LoVo (cell line): ENCODE measurements at regions not wholly inside any gene's neighbourhood (a gene's known extent, or its start where the extent isn't known, plus 50 kb on each side); places are given as distances from the start of the nearest gene placed in this dataset.

Experiments used
- DNase-seq: peaks from one replicate; pipeline ENCODE4 v3.0.0-alpha.2; 2016; ENCODE audit warnings: low spot score

DNA sequence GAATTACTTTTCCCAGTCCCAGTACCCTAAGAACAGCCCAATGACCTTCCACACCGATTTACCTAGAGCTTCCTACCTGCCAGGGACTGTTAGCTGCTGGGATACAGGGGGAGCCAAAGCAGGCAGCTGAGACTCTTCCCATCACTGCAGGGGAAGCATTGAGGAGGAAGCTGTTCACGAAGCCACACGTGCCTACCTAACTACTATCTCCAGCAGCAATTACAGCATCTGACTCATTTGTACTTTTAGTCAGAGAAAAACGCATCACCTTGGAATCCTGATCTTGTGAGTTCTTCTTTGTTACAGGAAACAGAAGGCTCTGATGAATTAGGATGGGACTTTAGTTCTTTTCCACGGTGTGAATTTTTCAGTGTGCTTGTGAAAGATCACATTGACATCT lies 113.7 kb upstream of the DHX40 start:
- peak; percentile 9 for DNase-seq

DNA sequence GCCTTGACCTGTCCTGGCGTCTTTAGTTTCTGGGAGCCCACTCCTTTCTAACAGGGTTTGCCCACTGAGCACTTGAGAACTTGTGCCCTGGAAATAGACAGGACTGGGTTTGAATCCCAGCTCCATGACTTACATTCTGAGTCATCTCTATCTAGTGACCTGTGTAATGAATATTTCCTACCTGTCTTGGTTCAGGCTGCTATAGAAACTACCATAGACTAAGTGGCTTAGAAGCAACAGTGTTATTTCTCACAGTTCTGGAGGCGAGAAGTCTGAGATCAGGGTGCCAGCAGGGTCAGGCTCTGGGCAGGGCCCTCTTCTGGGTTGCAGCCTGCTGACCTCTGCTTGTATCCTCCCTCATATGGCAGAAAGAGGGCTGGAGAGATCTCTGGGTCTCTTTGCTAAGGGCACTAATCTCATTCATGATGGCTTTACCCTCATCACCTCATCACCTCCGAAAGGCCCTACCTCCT lies 110.7 kb upstream of the DHX40 start:
- DNase-seq, result no peak

DNA sequence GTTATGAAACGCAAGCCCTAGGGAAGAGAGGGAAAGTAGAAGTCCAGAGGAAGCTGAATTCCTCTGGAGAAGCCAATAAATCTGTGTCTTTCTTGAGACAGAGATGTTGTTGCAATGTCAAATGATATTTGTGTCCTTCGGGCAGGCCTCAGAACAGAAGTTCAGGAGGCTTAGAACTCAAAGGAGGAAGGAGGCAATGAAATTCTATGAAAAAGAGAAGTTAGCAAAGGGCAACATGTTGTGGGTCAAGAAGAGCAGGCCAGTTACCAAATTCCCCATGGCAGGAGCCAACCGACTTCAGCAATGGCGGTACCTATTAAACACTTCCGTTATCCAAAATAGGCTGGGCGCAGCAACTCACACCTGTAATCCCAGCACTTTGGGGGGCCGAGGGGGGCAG lies 109.0 kb upstream of the DHX40 start:
- DNase-seq, result no peak

- DNase-seq, result no peak
These were observed 108.3 kb upstream of the DHX40 start for GRCh38 chr17:59456923-59457615.

GRCh38 chr17:59462385-59462784 lies 103.0 kb upstream of the DHX40 start:
- DNase-seq, result no peak

DNA sequence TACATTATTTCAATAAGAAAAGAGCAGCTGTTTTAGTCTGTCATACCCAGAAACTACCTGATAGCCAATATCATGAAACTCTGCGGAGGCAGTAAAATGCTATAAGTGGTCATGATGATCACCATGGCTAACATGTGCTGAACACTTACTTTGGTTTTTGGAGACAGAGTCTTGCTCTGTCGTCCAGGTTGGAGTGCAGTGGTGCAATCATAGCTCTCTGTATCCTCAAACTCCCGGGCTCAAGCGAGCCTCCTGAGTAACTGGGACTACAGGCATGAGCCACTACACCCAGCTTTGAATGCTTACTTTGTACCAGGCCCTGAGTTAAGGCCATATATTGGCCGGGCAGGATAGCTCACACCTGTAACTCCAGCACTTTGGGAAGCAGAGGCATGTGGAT lies 101.2 kb upstream of the DHX40 start:
- no peak for DNase-seq

- DNase-seq, result no peak
These were observed 99.5 kb upstream of the DHX40 start for GRCh38 chr17:59465949-59466307.

DNA sequence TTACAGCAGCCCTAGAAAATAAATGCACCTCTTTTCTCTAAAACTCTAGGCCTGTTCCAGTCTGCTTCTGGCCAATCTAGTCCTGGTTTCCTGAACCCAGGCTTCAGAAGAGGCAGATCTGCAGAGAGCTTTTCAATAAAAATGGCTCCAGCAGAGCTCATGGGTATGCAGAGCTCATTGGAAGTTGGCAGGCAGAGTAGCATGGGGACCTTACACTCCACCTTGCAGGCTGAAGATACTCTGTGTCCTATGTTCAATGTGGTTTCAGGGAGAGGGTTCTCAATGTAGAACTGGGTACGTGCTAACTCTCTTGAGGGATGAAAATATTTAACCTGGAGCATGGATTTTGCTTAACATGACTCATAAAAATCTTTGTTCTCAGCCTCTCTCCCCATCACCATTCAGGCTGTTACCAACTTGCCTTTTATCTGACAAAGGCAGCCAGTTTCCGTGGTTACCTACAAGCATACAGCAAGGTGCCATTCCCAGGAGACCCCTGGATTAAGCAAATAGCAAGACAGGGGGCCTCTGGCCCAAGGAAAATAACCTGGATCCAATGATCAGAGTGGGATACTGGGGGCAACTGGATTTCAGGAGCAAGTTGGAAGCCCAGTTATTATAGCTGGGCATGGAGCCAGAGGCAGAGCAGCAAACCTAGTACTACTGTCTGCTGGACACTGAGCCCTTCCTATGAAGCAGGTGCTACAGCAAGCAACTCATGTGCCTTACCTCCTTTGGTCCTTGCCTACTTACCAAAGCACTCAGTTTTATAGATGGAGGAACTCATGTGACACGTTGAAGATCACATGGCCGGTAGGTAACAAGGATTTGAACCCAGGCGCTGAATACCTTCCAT lies 98.2 kb upstream of the DHX40 start:
- DNase-seq, result no peak

DNA sequence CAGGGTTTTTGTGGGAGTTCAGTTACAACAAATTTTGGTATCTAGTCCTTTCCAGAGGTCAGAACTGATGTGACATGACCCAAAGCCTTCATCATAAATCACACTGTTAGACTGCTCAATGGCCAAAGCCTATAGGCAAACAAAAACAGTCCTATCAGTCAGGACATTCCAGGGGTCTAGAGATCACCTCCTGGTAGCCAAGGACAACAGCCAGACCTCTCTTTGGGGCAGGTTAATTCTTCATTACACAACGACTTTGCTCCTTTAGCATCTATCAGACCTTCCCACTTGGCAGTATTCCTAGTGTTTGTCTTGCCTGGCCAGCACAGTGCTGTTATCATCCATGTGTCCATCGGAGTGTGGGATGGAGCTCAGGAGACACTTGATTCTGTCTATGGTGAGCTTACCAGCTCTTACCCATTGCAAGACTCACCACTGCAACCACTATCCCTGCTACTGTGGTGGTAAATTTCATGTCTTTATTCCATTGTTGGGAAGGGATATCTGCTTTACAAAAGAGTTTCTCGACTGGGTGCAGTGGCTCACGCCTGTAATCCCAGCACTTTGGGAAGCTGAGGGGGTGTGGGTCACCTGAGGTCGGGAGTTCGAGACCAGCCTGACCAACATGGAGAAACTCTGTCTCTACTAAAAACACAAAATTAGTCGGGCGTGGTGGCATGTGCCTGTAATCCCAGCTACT lies 95.5 kb upstream of the DHX40 start:
- no peak for DNase-seq

DNA sequence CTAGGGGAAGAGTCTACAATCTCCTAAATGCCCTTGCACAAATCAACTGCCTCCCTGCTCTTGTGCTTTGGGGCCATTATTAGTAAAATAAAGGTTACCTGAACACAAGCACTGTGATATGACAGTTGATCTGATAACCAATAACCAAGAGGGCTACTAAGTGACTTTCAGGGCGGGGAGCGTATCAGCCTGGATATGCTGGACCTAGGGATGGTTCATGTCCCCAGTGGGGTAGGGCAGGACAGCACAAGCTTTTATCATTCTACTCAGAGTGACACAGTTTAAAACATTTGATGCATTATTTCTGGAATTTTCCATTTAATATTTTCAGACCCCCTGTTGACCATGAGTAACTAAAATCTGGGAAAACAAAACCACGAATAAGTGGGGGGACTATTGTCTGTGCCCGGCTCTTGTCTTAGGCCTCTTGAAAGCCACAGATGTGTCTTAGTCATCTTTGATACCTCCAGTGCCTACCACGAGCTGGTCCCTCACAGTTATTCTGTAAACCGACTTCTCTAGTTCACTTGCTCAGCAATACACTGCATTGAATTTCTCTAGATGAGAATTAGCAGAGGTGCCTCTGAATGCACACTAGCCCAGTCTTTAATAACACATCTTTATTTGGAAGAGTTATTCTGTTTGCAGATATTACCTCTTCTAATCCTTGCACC lies 94.6 kb upstream of the DHX40 start:
- DNase-seq, result no peak

- DNase-seq, result no peak
These were observed 89.0 kb upstream of the DHX40 start for GRCh38 chr17:59476413-59476812.

- DNase-seq, result no peak
These were observed 86.3 kb upstream of the DHX40 start for GRCh38 chr17:59479141-59479540.

- no peak for DNase-seq
These were observed 81.5 kb upstream of the DHX40 start for GRCh38 chr17:59483860-59484259.

- DNase-seq, result peak; percentile 8
These were observed 80.4 kb upstream of the DHX40 start for GRCh38 chr17:59485015-59485414.

DNA sequence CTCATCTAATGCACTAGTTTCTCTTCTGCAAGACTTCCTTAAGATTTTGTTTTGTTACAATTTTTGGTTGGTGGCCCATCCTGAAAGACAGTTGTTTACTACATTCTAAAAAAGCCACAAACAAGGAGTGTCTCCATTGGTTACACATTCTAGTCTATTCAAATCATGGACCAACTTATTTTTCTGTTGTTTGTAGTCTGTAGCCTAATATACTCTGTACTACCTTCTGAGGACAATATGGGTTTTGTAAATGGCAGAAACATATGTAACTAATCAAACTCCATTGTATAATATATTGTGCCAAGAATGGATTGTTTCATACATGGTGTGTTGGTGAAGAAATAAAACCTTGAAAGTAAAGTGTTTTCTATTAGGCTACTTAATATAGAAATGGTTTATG lies 79.5 kb upstream of the DHX40 start:
- no peak for DNase-seq

DNA sequence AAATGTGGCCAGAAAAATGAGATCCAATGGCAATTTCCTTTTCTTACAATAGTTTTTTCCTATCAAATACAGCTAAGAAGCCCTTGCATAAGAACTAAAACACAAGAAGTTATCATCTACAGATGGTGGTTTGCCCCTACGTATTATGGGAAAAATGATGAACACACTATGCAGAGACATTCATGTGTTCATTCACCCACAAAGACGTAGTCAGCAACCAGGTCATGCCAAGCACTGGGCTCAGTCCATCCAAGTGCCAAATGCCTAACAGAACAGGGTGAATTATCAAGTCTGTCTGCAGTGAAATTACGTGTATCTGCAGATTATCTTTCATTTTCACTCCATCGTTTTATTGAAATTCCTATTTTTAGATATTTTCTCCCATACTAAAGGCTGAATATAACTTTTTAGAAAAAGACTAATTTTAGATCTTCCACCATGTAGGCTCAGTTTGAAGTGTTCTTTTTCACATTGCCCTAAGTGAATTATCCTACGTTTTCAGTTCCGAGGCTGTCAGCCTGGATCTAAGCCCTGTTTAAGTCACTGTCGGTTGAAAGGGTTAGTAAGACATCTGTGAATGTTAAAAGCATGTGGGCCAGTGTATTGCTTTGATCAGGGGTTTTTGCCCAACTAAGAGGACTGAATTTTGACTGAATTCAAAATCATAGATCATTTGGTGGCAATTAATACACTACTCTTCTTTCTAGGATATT lies 78.1 kb upstream of the DHX40 start:
- no peak for DNase-seq

- no peak for DNase-seq
These were observed 76.6 kb upstream of the DHX40 start for GRCh38 chr17:59488805-59489204.

DNA sequence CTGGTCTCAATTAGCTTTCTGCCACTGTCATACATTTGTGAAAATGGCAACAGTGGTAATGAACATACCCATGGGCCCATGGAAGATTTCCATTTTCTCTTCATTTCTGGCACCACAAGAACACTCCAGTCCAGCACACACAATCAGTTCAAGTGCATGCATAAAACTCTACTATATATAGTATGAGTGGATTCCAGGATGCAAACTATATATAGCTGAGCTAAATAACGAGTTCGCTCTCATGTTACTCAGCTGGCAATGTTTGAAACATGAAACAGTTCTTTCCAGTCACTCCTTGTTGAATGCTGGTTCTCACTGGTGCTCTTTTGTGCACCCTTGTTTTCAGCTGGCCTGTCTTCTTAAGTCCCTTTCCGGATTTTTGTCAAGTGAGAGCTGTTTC lies 75.2 kb upstream of the DHX40 start:
- DNase-seq, result no peak

DNA sequence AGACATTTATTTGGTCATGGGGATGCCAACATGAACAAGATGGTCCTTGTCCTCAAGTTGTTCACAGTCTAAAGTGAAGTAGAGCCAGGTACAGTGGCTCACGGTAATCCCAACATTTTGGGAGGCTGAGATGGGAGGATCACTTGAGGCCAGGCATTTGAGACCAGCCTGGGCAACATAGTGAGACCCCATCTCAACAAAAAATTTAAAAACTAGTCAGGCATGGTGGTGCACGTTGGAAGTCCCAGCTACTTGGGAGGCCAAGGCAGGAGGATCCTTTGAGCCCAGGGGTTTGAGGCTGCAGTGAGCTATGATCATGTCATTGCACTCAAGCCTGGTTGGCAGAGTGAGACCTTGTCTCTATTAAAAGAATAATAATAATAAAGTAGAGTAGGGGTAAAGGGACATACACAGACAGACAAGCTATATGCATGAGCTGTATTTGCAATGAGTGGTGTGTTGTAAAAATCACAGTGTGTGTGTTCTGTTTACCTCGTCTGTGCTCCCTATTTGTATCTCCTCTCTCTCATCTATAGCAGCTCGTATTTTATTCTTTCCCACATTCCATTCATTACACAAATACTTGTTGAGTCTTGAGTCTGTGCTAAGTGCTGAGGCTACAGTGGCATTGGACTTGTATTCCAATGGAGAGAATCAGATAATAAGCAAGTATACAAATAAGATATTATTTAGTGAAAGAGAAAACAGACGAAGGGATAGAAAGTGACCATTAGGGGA lies 73.9 kb upstream of the DHX40 start:
- no peak for DNase-seq

DNA sequence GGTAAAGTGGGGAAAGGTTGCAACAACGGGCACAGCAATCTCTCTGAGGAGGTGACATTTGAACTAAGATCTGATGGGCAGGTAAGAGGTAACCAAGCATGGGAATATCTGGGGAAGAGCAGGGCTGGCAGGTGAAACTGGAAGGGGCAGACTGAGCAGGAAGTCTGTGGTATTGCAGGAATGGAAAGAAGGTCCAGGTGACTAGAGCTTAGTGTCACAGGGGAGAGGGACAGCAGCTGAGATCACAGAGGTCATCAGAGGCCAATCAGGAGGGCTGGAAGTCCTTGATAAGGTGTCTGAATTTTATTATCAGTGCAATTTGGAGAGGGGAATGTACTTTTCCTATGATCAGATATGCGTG lies 73.3 kb upstream of the DHX40 start:
- DNase-seq, result no peak

- no peak for DNase-seq
These were observed 71.5 kb upstream of the DHX40 start for GRCh38 chr17:59493867-59494266.
